Stimulated activated CD8-positive, alpha-beta memory T cell treated with anti-CD3 and anti-CD28 coated beads, Interleukin-2, amount 100 ng/mL, for 1 hour (primary cell): ENCODE measurements at regions not wholly inside any gene's neighbourhood (a gene's known extent, or its start where the extent isn't known, plus 50 kb on each side); places are given as distances from the start of the nearest gene placed in this dataset.

Source experiments
- DNase-seq, 2 donors: peaks; one replicate each; pipeline ENCODE4 v3.0.0-alpha.2; 2020; ENCODE audit warnings: low read depth in 2 of 2

DNA sequence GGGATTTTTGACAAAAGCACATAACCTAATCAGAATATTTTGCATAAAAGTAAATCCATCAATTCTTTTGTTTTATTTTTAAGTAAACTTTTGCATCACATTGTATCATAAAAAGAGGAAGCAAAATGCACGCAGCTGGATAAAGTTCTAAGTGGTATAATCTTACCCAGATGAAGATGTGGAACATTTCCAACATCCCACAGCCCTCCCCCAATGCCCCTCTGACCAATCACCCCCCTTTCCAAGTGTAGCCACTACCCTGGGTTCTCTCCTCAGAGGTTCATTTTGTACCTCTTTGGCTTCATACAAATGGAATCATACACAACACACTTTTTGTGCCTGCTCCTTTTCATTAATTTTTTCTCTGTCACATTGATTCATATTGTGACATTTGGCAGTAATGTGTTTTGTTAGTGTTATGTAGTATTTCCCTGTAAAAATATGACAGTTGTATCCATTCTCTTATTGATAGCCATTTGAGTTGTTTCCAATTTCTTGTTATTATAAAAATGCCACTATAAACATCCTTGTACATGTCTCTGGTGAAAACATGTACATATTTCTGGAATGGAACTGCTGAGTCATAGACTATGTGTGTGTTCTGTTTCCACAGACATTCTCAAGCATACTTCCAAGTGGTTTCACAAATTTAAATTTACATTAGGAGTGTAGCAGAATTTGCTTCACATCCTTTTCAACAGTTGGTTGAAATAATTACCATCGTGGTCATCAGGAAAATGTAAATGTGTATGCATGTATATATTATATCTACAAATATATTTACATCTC is 92.9 kb upstream of the SYNDIG1 start:
- DNase-seq, result no peak

DNA sequence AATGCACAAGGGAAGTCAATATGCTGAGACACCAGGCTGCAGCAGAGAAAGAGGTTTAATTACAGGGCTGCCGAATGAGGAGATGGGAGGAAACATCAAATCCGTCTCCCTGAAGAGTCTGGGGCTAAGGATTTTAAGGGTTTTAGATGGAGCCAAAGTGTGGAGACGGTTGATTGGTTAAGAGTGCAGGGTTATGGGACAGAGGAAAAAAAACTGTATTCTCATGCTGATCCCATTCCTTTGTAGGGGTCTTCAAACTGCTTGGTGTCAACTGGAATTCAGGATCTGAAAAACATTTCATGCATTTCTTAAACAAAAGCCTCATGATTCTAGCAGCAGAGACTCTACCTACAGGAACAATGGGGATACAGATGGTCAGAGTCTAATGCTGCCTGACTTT is 96.1 kb upstream of the SYNDIG1 start:
- DNase-seq, result no peak

DNA sequence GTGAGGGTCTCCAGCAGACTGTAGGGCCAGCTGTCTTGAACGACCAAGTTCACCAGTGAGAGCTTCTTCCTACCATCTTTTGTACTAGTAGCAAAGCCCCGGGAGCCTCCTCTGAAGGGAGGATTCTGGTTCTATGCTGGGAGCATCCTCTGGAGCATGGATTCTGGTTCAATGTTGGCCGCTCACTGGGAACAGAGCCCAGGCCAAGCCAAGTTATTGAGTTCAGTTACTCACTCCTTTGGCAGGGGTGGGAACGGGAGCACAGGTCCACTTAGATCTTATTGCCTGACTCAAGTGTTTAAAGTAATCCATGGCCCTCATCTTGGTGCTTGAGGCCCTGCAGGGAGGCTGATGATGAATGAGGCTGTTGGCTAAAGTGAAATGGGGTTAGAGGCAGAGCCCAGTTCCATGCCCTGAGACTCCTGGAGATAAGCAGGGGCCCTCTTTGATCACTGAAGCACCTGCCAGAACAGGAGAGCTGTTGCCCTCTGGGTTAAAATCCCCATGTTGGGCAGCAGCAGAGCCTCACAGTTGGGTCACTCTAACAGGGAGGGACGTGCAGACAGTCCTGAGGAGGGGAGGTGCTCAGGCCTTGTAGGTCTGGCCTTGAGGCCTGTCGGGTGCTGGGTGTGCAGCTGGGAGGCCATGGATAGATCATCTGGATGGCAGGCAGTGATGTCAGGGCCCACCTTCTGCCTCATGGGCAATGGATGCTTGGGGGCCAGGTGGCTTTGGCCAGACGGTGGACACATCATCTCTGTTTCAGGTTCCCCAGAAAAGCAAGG is 98.3 kb upstream of the SYNDIG1 start:
- no peak for DNase-seq

DNA sequence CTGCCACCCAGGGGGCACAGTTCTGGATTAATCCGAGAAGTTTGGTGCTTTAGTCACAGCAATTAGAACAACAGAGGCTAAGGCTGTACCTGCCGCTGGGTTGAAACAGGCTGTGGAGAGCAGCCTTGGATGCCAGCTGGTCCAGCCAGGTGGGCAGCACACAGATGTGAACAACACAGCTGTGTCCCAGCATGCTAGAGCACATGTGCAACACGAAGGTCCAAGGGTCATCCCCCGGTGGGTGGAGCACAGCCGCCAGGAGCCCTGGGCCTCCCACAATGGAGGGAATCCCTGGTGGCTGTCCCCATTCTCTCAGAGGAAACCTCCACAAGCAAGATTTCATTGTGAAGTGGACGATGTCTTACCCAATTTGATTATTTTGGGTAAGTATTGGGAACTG is 99.2 kb upstream of the SYNDIG1 start:
- no peak for DNase-seq

DNA sequence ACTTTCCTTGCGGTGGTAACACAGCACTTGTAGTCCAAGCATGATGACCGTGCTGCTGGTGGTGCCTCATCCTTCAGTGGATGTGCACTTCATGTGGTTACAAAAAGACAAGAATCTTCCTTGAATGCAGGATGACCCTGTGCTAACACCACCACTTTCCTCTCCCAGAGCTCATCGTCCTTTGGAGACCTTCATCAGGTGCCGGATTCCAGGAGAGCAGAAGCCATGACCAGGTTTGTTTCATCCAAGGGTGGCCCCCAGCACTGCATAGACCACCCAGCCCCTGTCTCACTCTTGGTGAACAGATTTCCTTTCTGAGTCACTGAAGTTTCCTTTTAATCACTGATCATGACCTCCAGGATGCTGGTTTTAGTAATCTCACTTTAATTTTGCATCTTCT is 101.2 kb upstream of the SYNDIG1 start:
- no peak for DNase-seq

DNA sequence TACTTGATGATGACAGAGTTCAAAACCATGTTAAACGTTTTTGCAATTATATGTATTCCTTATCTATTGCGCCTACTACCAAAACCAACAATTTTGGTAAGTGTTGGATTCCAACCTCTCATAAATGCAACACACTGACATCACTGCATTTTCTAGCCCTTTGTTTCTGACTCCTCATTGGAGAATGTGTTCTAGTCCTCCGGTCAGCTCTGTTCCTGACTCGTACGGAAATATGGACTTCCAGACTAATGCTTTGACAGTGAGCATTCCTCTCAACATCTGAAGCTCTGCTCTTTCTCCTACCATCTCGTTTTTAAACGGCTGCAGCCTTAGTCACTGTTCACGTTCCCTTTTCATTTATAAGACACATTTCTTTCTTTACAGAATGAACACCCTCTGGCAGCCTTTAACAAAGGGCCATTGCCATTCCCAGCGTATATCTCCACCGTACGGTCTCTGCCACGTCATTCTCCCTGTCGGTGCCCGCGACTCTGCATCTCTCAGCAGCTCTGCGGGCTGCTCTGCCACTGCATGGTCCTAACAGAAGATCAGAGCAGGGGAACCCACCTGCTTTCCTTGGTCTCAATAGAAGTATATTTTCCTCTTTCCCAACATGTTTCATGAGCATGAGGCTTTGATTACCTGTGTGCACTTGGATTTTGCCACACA is 103.0 kb upstream of the SYNDIG1 start:
- no peak for DNase-seq

DNA sequence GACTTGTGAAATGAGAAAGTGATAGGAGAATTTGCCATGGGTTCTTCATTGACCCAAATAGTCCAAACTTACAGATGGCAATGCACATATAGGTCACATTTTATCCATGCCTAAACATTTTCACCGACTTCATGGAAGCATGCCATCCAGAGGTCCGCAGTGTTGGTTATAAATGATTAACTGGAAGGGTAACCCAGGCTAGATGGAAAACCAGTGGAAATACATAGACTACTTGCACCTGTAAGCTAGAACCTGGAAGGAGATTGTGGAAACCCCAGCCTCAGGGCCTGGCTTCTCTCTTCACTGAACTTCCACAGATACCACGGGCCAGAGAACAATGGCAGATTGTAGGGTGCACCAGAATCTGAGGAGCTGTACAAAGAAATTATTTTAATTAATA is 103.8 kb upstream of the SYNDIG1 start:
- DNase-seq, result no peak

DNA sequence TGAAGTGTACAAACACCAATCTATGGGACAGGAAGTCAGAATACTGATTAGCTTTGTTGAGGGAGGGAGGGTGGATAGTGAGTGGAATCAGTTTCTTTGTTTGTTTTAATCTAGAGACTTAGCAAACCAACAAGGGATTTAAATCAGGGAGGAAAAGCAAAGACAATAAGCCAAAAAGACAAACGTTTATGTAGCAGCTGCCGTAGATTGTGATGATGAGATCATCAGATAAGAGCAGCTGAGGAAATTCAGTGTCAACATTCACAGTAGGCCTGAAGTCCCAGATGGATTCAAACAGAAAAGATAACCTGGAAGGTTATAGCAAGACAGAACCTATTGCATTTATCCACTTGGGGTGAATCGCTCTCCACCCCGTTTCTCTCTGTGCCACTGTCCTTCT is 104.9 kb upstream of the SYNDIG1 start:
- DNase-seq, result no peak

DNA sequence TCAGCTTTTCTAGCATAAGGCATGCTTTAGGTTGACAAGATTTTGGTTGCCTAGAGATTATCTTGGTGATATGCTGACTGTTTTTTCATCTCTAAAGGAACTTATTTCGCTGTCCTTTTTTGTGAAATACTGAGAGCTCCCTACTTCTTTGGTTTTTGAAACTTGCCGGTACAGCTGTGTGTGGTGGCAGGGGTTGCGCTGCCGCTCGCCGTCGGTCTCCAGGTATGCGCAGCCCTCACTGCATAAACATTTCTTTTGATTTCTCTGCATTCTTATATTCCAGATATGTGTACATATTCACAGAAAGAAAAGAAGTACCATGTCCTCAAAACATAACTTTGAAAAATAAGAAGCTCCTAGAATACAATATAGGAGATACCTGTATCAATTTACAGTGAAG is 106.4 kb upstream of the SYNDIG1 start:
- DNase-seq, result no peak

DNA sequence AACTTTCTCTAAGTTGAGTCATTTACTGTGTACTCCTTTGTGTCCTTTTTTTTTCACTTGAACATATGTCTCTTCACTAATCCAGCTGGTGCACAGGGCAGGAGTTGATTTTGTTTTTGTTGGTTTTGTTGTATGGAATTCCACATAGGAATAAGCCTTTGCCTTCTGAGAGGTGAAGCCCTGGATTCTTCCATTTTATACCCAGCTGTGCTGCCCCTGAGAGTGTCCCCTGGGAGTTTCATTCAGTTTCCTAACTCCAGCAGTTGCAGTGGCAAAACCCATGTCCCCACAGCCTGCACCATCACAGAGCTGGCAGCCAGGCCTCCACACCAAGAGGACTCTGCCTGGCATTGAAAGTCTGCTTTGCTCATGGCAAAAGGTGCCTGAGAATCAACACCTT is 107.3 kb upstream of the SYNDIG1 start:
- no peak for DNase-seq

DNA sequence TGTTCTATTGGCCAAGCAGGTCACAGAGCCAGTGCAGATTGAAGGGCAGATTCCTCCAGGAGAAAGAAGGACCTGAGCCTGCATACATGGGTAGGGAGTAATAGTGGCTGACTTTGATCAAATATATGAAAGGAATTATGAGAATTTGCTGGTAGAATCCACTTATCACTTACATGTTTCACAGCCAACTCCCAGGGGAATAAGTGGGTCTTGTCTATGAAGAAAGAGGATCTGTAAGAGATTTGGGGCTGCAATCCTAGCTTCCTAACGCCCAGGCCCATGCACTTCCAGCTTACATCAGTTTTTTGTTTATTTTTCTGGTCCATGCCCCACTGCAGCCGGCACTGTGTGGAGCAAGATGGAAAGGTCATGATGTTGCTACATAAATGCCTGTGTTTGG is 107.9 kb upstream of the SYNDIG1 start:
- DNase-seq, result no peak

DNA sequence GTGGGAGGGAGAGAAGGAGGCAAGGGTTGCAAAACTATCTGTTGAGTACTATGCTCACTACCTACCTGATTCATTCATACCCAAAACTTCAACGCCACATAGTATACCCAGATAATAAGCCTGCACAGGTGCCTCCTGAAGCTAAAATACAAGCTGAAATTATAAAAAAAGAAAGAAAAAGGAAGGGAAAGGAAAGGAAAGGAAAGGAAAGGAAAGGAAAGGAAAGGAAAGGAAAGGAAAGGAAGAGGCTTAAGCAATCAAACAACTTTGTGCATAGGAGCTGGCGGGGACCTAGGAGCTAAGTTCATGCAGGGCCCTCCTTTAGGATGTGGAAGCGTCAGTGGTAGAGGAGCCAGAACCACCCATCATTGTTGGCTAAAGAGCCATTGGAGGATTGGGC is 108.9 kb upstream of the SYNDIG1 start:
- no peak for DNase-seq

DNA sequence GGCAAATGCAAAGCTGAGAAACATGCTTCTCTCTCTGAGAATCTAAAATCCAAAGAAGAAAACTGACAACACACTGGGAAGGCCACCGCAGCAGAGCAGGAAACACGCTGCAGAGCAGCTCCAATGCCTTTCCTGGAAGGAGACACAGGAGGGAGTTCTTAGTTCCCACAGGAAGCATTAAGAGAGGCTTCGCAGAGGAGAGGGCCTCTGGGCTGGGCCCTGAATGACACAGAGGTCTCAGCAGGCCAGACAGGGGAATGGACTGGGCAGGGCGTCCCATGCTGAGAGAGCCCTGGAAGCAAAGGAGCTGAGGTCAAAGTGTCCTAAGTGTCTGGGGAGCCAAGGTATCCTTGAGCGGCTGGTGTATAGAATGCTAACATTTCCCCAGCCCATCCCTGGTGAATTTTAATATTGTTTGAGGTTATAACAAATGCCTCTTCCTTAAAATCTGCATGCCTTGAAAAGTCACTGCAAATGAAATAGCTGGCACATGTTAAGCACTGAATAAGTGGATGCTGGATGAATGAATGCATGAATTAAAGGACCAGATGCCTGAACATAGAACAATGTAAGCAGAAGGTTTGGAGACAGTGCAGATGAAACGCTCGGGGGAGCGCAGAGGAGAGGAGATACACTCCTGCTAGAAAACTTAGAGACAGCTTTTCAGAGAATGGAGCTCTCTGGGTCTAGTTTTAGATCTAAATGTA is 110.0 kb upstream of the SYNDIG1 start:
- no peak for DNase-seq

DNA sequence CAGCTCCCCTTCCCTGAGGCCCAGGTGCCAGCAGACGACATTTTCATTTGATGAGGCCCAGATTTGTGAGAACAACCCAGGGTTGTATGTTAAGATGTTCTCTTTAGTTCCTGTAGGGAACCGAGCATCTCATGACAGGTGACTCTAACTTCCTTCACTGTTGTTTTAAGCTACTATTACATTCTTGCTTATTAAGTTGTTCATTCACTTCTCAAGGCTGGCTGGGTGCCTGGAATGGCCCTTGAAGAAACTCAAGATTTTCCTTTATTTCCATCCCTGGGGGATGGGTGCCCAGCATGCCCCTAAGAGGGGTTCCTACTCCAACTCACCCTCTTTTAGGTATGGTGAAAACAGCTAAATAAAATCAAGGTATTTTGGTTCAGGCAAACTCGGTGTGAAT is 111.5 kb upstream of the SYNDIG1 start:
- DNase-seq, result no peak

DNA sequence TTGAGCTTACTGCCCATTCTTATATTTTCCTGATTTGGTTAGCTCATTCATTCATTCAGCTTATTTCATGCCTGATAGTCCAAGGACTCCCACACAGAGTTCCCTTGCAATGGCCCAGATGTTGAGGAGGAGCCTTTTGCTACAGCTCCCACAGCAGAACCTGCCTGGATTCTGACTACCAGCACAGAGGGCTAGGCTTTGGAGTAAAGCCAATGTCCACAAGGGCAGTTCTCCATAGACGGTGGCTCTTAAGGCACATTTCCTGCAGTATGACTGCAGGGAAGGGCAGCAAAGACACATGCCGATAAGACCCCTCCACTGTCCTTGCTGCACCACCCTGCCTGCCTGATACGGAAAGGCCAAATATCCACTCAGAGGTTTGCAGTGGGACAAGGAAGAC is 112.3 kb upstream of the SYNDIG1 start:
- no peak for DNase-seq

DNA sequence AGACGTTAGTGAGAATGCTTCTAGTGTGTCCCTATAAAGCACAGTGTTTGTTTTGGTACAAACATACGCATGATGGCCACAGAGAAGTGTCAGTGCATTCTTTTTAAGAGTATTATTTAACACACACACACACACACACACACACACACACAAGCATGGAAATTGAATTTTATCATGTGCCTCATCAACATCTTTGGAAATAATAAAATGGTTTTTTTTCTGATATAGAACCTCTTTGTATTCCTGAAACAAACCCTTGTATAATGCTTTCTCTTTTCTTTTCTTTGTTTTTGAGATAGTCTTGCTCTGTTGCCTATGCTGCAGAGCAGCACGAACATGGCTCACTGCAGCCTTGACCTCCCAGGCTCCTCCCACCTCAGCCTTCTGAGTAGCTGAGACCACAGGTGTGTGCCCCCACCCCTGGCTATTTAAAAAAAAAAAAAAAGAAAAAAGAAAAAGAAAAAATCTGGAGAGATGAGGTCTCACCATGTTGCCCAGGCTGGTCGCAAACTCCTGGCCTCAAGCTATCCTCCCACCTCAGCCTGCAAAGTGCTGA is 116.2 kb upstream of the SYNDIG1 start:
- DNase-seq, result no peak

DNA sequence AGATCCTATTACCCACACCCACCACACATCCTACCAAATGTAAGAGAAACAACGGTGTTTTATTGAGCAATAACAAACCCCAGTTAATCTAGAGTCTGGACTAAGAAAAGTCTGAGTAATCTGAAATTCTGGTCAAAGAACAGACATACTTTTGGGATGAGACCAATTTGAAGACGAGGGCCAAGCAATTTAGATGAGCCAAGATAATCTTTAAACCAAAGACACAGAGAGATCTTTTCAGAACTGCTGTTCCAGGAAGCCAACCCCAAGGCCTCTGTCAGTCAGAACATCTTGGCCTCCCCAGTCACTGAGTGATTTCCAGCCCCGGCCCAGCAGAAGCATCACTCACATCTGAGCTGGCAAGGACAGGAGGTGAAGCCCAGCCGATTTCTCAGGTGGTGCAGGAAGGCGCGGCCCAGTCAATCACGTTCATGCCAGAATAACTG is 118.5 kb upstream of the SYNDIG1 start:
- DNase-seq, result no peak

DNA sequence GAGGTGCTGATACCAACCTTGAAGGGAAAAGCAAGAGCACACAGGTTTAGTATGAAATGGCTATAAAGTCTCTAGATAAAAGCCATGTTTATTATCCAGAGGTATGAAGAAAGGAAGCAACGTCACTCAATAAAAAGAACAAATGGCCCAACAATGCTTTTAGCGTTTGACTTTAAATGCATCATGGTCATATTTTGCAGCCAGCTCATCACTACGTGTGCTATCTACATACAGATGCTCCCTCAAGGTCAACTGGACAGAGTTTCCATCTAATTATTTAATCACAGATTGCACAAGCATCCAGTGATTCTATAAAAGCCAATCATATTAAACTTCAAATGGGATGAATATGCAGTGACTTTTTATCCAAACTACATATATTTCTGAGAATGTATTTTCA is 127.6 kb upstream of the SYNDIG1 start:
- DNase-seq, result no peak

DNA sequence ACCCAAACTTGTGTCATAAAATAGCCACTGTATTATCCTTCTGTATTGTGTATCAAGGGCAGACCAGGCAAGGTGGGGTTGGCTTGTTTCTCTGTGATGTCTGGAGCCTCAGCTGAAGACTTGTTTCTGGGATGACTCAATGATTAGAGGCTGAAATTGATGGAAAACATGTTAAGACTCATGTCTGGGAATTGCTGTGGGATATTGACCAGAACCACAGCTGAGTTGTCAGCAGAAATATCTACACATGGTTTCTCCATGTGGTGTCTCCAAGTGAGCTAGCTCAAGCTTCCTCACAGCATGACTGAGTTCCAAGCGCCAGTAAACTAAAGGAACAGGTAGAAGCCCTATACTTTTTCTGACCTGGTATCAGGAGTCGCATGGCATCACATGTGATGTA is 128.5 kb upstream of the SYNDIG1 start:
- DNase-seq, result no peak

DNA sequence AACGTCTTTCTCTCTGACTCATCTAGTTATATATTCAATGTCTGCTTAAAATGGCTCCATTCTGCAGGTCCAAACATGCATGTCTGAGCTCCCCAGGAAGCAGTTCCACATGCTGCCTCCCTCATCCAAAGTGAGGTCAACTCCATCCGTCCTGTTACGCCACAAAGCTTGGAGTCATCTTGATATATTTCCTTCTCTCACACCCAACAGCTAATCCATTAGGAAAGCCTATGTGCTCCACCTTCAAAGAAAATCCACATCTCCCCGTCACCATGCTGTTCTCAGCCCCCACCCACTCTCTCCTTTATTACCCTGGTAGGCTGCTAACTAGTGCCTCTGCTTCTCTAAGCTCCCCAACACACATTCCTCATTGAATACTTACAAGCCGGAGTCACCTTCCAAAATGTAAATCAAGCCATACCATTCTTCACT is 130.2 kb upstream of the SYNDIG1 start:
- DNase-seq, result no peak

DNA sequence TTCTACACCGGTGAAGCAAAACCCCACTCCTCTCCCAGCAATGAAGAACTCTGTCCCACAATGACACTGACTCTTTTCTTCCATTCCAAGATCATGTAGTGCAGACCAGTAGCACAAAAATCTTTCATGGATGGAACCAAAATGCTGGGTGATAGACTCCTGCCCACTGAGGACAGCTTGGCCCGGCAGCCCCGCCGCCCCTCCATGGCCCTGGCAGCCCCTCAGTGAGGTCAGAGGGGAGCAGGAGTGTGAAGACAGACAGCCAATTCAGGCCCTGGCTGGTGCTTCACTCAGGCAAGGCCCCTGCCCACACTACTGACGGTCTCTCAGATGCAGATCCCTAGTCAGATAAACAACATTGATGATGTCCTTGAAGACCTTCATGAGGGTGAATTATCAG is 131.9 kb upstream of the SYNDIG1 start:
- no peak for DNase-seq

DNA sequence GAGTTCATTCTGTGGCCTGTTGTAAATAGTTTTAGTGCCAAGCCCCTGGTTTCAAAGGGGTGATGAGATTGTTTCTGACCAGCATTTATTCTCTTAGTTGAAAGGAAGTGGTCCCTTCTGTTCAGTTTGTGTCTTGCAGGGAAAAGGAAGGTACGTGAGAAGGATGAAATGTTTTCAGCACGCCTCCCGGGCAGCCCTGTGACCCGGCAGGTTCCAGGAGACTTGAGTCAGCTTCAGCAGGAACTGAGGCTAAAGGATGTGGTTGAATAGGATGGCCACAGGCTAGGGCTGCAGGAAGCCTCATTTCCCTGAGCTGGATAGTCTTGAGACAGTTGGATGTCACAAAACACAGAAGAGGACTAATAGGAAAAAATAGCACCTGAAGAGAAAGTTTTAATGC is 132.4 kb upstream of the SYNDIG1 start:
- no peak for DNase-seq
